ENCODE measurements at regions not wholly inside any gene's neighbourhood (a gene's known extent, or its start where the extent isn't known, plus 50 kb on each side); places are given as distances from the start of the nearest gene placed in this dataset.

GRCh38 chr1:83715550-83715949 lies 283.4 kb downstream of the TTLL7 start:
- TF ChIP-seq POLR2AphosphoS5 (IDR thresholded peaks at IDR 0.05) (no peak), CTCF (IDR thresholded peaks at IDR 0.05) (no peak), POLR2A (IDR thresholded peaks at IDR 0.05) (no peak), EP300 (IDR thresholded peaks at IDR 0.05) (no peak)

Measured in stomach (tissue), 4 donors.